ENCODE measurements at regions not wholly inside any gene's neighbourhood (a gene's known extent, or its start where the extent isn't known, plus 50 kb on each side); places are given as distances from the start of the nearest gene placed in this dataset.

GRCh38 chr22:47713941-47714340 lies 951.5 kb downstream of the TBC1D22A start:
- TF ChIP-seq GABPA (IDR thresholded peaks at IDR 0.05; ENCODE audit: low read depth) (no peak), SPI1 (IDR thresholded peaks at IDR 0.05; ENCODE audit: borderline replicate concordance, low read depth) (no peak), CTCF (IDR thresholded peaks at IDR 0.05; ENCODE audit: insufficient read depth, low read length) (no peak), POLR2AphosphoS5 (IDR thresholded peaks at IDR 0.05; ENCODE audit: low read depth) (no peak), REST (IDR thresholded peaks at IDR 0.05; ENCODE audit: insufficient replicate concordance, low read depth) (no peak)
- no peak for DNase-seq (ENCODE audit: low read depth in 1 of 2, low spot score in 1 of 2)
- Histone ChIP-seq H3K4me3 (replicated peaks; ENCODE audit: insufficient read depth, low read length) (no peak overlapping the region), H3K27me3 (ENCODE audit: insufficient read depth, poor library complexity, severe bottlenecking) (no peaks in the 10 kb centered on the region), H3K27ac (replicated peaks) (no peak overlapping the region)

- DNase-seq (ENCODE audit: low read depth in 1 of 2, low spot score in 1 of 2) = no peak
- TF ChIP-seq SPI1 (IDR thresholded peaks at IDR 0.05; ENCODE audit: borderline replicate concordance, low read depth) (no peak), GABPA (IDR thresholded peaks at IDR 0.05; ENCODE audit: low read depth) (no peak), CTCF (IDR thresholded peaks at IDR 0.05; ENCODE audit: insufficient read depth, low read length) (no peak), POLR2AphosphoS5 (IDR thresholded peaks at IDR 0.05; ENCODE audit: low read depth) (no peak), REST (IDR thresholded peaks at IDR 0.05; ENCODE audit: insufficient replicate concordance, low read depth) (no peak)
- no peak overlapping the region for H3K27ac ChIP-seq (replicated peaks)
- no peaks in the 10 kb centered on the region for H3K27me3 ChIP-seq (ENCODE audit: insufficient read depth, poor library complexity, severe bottlenecking)
- no peak overlapping the region for H3K4me3 ChIP-seq (replicated peaks; ENCODE audit: insufficient read depth, low read length)
Measured at GRCh38 chr22:47710135-47710534, 947.7 kb downstream of the TBC1D22A start.

GRCh38 chr22:47705350-47705749 lies 942.9 kb downstream of the TBC1D22A start:
- no peak for TF ChIP-seq CTCF (IDR thresholded peaks at IDR 0.05; ENCODE audit: insufficient read depth, low read length)
- no peak for TF ChIP-seq SPI1 (IDR thresholded peaks at IDR 0.05; ENCODE audit: borderline replicate concordance, low read depth)
- TF ChIP-seq GABPA (IDR thresholded peaks at IDR 0.05; ENCODE audit: low read depth) = no peak
- TF ChIP-seq REST (IDR thresholded peaks at IDR 0.05; ENCODE audit: insufficient replicate concordance, low read depth) = no peak
- TF ChIP-seq POLR2AphosphoS5 (IDR thresholded peaks at IDR 0.05; ENCODE audit: low read depth) = no peak
- no peak overlapping the region for H3K27ac ChIP-seq (replicated peaks)

More at GRCh38 chr22:47705350-47705749, 942.9 kb downstream of the TBC1D22A start:
- no peaks in the 10 kb centered on the region for H3K27me3 ChIP-seq (ENCODE audit: insufficient read depth, poor library complexity, severe bottlenecking)
- DNase-seq (ENCODE audit: low read depth in 1 of 2, low spot score in 1 of 2) = no peak
- no peak overlapping the region for H3K4me3 ChIP-seq (replicated peaks; ENCODE audit: insufficient read depth, low read length)

Measured in HL-60 (cell line).